Ovary (tissue), 3 donors: ENCODE measurements at regions not wholly inside any gene's neighbourhood (a gene's known extent, or its start where the extent isn't known, plus 50 kb on each side); places are given as distances from the start of the nearest gene placed in this dataset.

Experiments used
- CTCF ChIP-seq, 3 donors: fragments of 450-650 bp in 2 of 3; fragments of 200-600 bp in 1 of 3; IDR thresholded peaks; one replicate each; pipeline versions ENCODE4 v1.5.1 to v1.8.0; 2016 to 2022; ENCODE audit warnings: antibody characterized with exemption in 3 of 3, mild to moderate bottlenecking in 1 of 3
- EP300 ChIP-seq: sonication (generic); formaldehyde crosslinking; IDR thresholded peaks from one replicate; pipeline ENCODE4 v1.6.1; 2017; ENCODE audit warnings: antibody characterized with exemption
- POLR2A ChIP-seq: fragments of 450-650 bp; IDR thresholded peaks from one replicate; pipeline ENCODE4 v1.6.1; 2017; ENCODE audit warnings: antibody characterized with exemption, mild to moderate bottlenecking, moderate library complexity
- donor health status: DM: no; HTN: no; CAD: no.

GRCh38 chr20:7240490-7240889 lies 473.0 kb downstream of the BMP2 start:
- TF ChIP-seq CTCF (IDR thresholded peaks at IDR 0.05) (no peak), POLR2A (no peak), EP300 (no peak)
